Duodenal mucosa (tissue), 2 donors: ENCODE measurements at regions not wholly inside any gene's neighbourhood (a gene's known extent, or its start where the extent isn't known, plus 50 kb on each side); places are given as distances from the start of the nearest gene placed in this dataset.

Source experiments
- H3K27ac ChIP-seq: one replicate; pipeline ENCODE4 v1.7.0; 2013; ENCODE audit warnings: low read depth, low read length
- H3K27me3 ChIP-seq, 2 donors: one replicate each; pipeline ENCODE4 v1.7.0; 2013; ENCODE audit warnings: low read length in 2 of 2, control low read depth in 1 of 2; ENCODE audit not compliant: insufficient read depth in 2 of 2, control insufficient read depth in 1 of 2
- H3K36me3 ChIP-seq, 2 donors: one replicate each; pipeline ENCODE4 v1.7.0; 2013; ENCODE audit warnings: low read length in 2 of 2, control low read depth in 1 of 2; ENCODE audit not compliant: insufficient read depth in 2 of 2, control insufficient read depth in 1 of 2
- H3K4me1 ChIP-seq, 2 donors: one replicate each; pipeline ENCODE4 v1.7.0; 2013; ENCODE audit warnings: low read length in 2 of 2, control low read depth in 1 of 2; ENCODE audit not compliant: insufficient read depth in 2 of 2, control insufficient read depth in 1 of 2
- H3K4me3 ChIP-seq, 2 donors: one replicate each; pipeline ENCODE4 v1.7.0; 2013; ENCODE audit warnings: low read length in 2 of 2, low read depth in 1 of 2
- H3K9ac ChIP-seq, 2 donors: one replicate each; pipeline ENCODE4 v1.7.0; 2013; ENCODE audit warnings: low read length in 2 of 2, low read depth in 1 of 2
- H3K9me3 ChIP-seq, 2 donors: one replicate each; pipeline ENCODE4 v1.7.0; 2013; ENCODE audit warnings: low read length in 2 of 2, control low read depth in 1 of 2; ENCODE audit not compliant: control insufficient read depth in 1 of 2

DNA sequence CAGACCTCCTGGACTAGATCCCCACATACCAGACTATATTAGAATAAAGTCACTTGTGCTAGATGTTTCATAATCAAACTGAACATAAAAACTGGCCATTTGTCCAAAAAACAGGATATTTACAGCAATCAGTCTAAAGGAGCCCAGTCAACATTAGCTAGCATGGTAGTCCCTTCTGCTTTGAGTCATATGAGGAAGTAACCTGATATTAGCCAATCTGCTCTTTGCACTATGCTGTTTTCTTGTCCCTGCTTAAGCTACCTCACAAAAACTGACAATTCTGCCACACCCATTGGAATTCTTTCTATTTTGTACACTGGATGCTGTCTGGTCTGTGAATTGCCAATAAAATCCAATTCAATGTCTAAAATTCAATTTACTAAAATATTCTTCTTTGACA lies 1824.2 kb downstream of the OLFM4 start:
- Histone ChIP-seq H3K4me1 (no peaks in the 10 kb centered on the region), H3K27ac (no peak overlapping the region), H3K27me3 (no peaks in the 10 kb centered on the region), H3K9me3 (peaks cover 0 to 4% of the 10 kb centered on the region in 2 donors), H3K9ac (no peak overlapping the region), H3K4me3 (no peak overlapping the region), H3K36me3 (no peaks in the 10 kb centered on the region)

DNA sequence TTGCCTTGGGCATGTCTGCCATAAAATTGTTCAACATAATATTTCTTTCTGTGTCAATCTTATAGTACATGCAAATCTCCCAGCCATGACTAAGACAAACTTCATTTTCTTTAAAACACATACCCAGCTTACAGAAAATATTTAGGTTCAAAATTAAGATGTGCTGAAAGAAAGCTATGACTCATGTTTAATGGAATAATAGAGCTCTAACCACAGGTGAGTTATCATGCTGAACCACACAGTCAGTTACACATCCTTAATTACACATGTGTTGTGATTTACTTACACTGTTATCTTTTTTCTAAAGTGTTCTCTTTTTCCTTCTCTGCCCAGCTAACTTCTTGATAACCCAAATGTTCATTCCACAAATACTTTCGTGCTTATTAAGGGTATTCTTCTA lies 1831.2 kb downstream of the OLFM4 start:
- Histone ChIP-seq H3K36me3 (no peaks in the 10 kb centered on the region), H3K4me3 (no peak overlapping the region), H3K9ac (no peak overlapping the region), H3K4me1 (no peaks in the 10 kb centered on the region), H3K9me3 (no peaks in the 10 kb centered on the region), H3K27me3 (no peaks in the 10 kb centered on the region), H3K27ac (no peak overlapping the region)

DNA sequence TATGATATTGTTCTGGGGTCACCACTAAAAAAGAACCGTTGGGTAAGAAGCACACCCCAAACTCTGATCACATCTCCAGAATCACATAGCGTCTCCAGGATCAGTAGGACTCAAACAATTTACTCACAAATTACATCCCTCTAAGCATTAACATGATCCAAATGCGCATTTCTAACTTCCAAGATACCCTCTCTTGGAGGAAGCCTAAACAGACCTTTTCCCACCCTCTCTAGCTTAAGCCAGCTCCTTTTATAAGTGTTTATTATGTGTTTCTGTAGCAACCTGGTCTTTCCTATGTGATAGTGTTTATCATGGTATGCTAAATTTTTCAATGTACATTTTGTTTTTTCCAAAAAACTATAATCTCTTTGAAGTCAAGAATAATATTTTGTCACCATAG lies 1846.5 kb downstream of the OLFM4 start:
- no peak overlapping the region for H3K9ac ChIP-seq
- peaks cover 0 to 3% of the 10 kb centered on the region in 2 donors for H3K9me3 ChIP-seq
- H3K4me3 ChIP-seq: no peak overlapping the region
- no peaks in the 10 kb centered on the region for H3K36me3 ChIP-seq
- H3K4me1 ChIP-seq: no peaks in the 10 kb centered on the region
- H3K27ac ChIP-seq: no peak overlapping the region
- no peaks in the 10 kb centered on the region for H3K27me3 ChIP-seq

DNA sequence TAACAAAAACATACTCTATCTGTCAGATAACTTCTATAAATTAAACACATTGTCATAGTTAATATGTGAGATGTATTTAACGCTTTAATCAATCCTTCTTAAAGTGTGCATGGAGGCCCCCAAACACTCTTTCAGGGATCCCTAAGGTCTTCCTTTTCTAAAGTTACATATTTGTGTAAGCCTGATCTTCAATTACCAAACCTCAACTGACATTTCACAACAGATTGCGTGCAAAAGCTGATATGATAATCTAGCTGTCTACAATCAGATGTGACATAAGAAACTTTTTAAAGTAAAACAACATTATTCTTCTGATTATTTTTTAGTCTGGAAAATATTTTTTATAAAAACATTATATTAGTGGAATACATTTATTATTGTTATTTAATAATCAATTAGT lies 1850.4 kb downstream of the OLFM4 start:
- H3K4me3 ChIP-seq: no peak overlapping the region
- H3K36me3 ChIP-seq: no peaks in the 10 kb centered on the region
- H3K4me1 ChIP-seq: no peaks in the 10 kb centered on the region
- H3K9ac ChIP-seq: no peak overlapping the region
- peaks cover 0 to 2% of the 10 kb centered on the region in 2 donors for H3K9me3 ChIP-seq
- no peak overlapping the region for H3K27ac ChIP-seq
- no peaks in the 10 kb centered on the region for H3K27me3 ChIP-seq

DNA sequence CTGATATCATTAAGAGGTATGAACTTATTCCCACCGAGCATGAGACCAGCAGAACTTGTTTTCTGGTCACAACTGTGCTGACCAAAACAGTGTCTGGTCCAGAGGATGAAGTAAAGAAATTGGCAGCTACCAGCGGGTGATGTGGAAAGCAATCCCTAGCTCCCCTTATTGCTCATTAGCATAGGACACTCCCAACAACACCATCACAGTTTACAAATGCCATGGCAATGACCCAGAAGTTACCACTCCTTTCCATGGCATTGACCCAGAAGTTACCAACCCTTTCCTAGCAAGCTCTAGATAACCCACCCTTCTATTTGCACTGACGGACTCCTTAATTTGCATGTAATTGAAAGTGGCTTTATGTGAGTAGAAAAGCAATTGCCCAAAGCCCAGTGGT lies 1856.1 kb downstream of the OLFM4 start:
- H3K4me3 ChIP-seq: no peak overlapping the region
- H3K4me1 ChIP-seq: no peaks in the 10 kb centered on the region
- no peak overlapping the region for H3K9ac ChIP-seq
- H3K36me3 ChIP-seq: no peaks in the 10 kb centered on the region
- no peaks in the 10 kb centered on the region for H3K27me3 ChIP-seq
- H3K9me3 ChIP-seq: peaks cover 0 to 6% of the 10 kb centered on the region in 2 donors
- no peak overlapping the region for H3K27ac ChIP-seq

DNA sequence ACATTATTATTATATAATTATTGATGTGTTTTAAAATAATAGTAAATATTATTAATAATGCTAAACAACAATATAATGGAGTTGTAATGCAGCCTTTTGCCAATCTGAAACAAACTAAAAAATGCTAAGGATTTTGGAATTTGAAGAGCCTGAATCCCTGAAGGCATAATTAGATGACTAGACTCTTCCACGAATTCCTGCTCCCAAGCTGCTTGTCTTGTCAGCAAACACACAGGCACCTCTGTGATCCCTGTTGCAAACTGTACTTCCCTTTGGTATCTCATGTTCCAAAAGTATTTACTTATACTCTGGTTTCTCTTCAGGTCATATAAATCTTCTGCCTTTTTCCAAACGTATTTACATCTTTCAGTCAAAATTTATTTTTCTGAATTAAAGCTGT lies 1862.4 kb downstream of the OLFM4 start:
- Histone ChIP-seq H3K27me3 (no peaks in the 10 kb centered on the region), H3K9ac (no peak overlapping the region), H3K36me3 (no peaks in the 10 kb centered on the region), H3K27ac (no peak overlapping the region), H3K9me3 (no peaks in the 10 kb centered on the region), H3K4me1 (no peaks in the 10 kb centered on the region), H3K4me3 (no peak overlapping the region)

DNA sequence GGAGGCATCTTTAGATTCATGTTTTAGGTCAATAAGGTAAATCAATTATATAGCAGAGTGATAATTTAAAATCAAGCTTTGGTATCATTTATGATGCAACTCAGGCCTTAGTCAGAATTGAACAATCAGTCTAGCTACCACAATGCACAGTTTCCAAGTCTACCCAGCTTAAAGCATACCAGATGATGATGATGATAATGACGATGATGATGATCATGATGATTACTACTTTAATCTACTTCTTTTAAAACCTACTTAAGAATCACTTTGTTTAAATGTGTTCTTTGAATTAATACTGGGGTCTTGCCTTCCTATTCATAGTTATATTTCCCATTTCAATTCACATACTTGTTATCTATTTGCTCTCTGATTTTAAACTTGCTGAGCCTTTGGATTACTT lies 1872.7 kb downstream of the OLFM4 start:
- H3K9me3 ChIP-seq: peaks cover 0 to 2% of the 10 kb centered on the region in 2 donors
- no peaks in the 10 kb centered on the region for H3K27me3 ChIP-seq
- no peaks in the 10 kb centered on the region for H3K4me1 ChIP-seq
- no peak overlapping the region for H3K4me3 ChIP-seq
- no peak overlapping the region for H3K9ac ChIP-seq
- H3K27ac ChIP-seq: no peak overlapping the region
- H3K36me3 ChIP-seq: no peaks in the 10 kb centered on the region

DNA sequence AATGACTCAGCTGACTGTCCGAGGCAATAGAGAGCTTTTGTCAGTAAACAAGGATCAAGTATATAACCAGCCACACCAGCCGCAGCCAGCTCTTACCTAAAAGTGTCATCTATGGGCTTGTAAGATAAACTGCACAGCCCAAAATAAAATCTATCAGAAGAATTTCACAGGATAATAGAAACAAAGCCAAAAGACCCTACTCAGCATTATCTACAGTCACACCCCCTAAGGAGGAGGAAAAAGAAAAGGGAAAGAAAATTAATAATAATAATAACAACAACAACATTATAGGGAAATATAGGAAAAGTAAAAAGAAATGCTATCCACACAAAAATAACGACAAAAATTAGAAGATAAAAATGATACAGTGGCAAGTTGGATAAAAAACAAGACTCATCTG lies 1883.8 kb downstream of the OLFM4 start:
- Histone ChIP-seq H3K9ac (no peak overlapping the region), H3K4me3 (no peak overlapping the region), H3K9me3 (peaks cover 3 to 11% of the 10 kb centered on the region in 2 donors), H3K36me3 (no peaks in the 10 kb centered on the region), H3K27ac (no peak overlapping the region), H3K4me1 (no peaks in the 10 kb centered on the region), H3K27me3 (no peaks in the 10 kb centered on the region)

DNA sequence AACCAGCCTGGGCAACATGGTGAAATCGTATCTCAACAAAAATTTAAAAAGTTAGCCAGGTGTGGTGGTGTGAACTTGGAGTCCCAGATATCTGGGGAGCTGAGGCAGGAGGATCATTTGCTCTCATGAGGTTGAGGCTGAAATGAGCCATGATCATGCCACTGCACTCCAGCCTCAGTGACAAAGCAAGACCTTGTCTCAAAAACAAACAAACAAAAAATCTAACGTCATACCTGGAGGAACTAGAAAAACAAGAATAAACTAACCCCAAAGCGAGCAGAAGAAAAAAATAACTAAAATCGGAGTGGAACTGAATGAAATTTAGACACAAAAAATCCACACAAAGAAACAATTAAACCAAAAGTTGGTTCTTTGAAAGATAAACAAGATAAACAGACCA lies 1885.1 kb downstream of the OLFM4 start:
- Histone ChIP-seq H3K9me3 (peaks cover 3 to 11% of the 10 kb centered on the region in 2 donors), H3K27me3 (no peaks in the 10 kb centered on the region), H3K4me3 (no peak overlapping the region), H3K36me3 (no peaks in the 10 kb centered on the region), H3K27ac (no peak overlapping the region), H3K9ac (no peak overlapping the region), H3K4me1 (no peaks in the 10 kb centered on the region)

DNA sequence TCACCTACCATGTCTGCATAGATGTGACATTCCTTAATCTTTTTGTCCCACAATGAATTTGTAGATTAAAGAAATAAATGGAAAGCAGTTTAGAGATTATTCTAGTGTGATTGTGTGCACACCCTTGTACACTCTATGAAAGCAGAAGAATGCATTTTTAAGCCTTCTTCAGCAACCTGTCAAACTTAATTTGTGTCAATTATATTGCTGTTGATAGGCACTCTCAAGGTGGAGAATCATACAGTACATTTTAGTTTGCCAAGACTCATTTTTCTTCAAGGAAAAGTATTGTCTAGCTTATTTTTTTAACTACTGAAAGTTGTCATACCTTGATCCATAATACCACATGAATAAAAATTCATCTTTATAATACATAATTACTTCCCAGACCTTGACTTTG lies 1898.9 kb downstream of the OLFM4 start:
- no peaks in the 10 kb centered on the region for H3K36me3 ChIP-seq
- H3K27me3 ChIP-seq: no peaks in the 10 kb centered on the region
- no peak overlapping the region for H3K9ac ChIP-seq
- H3K9me3 ChIP-seq: peaks cover 3 to 4% of the 10 kb centered on the region in 2 donors
- no peak overlapping the region for H3K4me3 ChIP-seq
- no peak overlapping the region for H3K27ac ChIP-seq
- no peaks in the 10 kb centered on the region for H3K4me1 ChIP-seq

DNA sequence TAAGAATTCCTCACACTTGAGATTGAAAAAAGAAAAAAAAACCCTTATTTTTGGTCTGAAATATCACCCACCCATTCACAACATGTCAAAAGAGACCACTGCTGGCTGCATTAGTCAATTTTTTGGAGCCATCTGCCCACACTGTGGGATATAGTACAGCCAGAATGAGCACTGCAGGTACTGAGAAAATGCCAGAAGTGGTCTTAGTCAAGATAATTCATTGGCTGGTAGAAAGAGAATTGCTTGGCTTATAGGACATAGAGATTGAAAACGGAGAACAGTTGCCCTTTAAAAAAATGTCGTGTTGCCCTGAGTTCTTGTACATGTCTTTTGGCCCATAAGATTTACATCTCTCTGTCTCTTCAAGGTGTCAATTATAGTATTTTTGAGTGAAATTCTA lies 1899.5 kb downstream of the OLFM4 start:
- no peak overlapping the region for H3K4me3 ChIP-seq
- H3K9me3 ChIP-seq: peaks cover 3 to 4% of the 10 kb centered on the region in 2 donors
- H3K27me3 ChIP-seq: no peaks in the 10 kb centered on the region
- no peak overlapping the region for H3K9ac ChIP-seq
- no peaks in the 10 kb centered on the region for H3K4me1 ChIP-seq
- H3K36me3 ChIP-seq: no peaks in the 10 kb centered on the region
- no peak overlapping the region for H3K27ac ChIP-seq
